SK-N-SH (cell line): ENCODE measurements at regions not wholly inside any gene's neighbourhood (a gene's known extent, or its start where the extent isn't known, plus 50 kb on each side); places are given as distances from the start of the nearest gene placed in this dataset.

ENCODE experiments used
- CTCF ChIA-PET: fragments of 300-600, 350-600 bp; formaldehyde crosslinking; extraction: SDS; loops from one replicate; lab custom pipeline; 2021; lab: Yijun Ruan, JAX
- POLR2A ChIA-PET: fragments of 350-600 bp; sonication (Branson Sonifier 250); formaldehyde crosslinking; extraction: SDS; loops from one replicate; lab custom pipeline; 2020; ENCODE audit warnings: antibody characterized with exemption, inconsistent platforms; lab: Yijun Ruan, JAX
- DNase-seq: peaks from one replicate; pipeline ENCODE4 v3.0.0; 2012
- H2AFZ ChIP-seq: fragments of 200-600 bp; sonication (generic); 2 replicates; pipeline ENCODE4 v1.8.1; 2016; ENCODE audit warnings: antibody characterized with exemption, mild to moderate bottlenecking, low read depth
- H3F3A ChIP-seq: fragments of 200-600 bp; sonication (generic); replicated peaks from 2 replicates; pipeline ENCODE3; 2016; ENCODE audit warnings: antibody characterized with exemption, mild to moderate bottlenecking; ENCODE audit not compliant: insufficient read depth
- H3K27ac ChIP-seq, 2 experiments: fragments of 200-500 bp in 1 of 2; fragments of 200-600 bp in 1 of 2; sonication (Bioruptor generic) in 1 of 2; sonication (generic), shearing (Covaris generic) in 1 of 2; 2 replicates each; pipeline versions ENCODE4 v1.5.1 to v1.6.1; 2014 to 2016; ENCODE audit warnings: low read depth in 2 of 2, inconsistent platforms in 1 of 2, low read length in 1 of 2, mild to moderate bottlenecking in 1 of 2, mixed read lengths in 1 of 2
- H3K27me3 ChIP-seq: fragments of 200-600 bp; sonication (generic), shearing (Covaris generic); 2 replicates; pipeline ENCODE4 v1.6.1; 2016; ENCODE audit warnings: mixed run types; ENCODE audit not compliant: insufficient read depth
- H3K36me3 ChIP-seq, 2 experiments: fragments of 200-500 bp in 1 of 2; fragments of 200-600 bp in 1 of 2; sonication (Bioruptor generic) in 1 of 2; sonication (generic) in 1 of 2; replicated peaks in 1 of 2; 2 replicates each; pipeline versions ENCODE3 to v1.5.1; 2014 to 2016; ENCODE audit warnings: low read length in 1 of 2, mild to moderate bottlenecking in 1 of 2; ENCODE audit not compliant: insufficient read depth in 2 of 2, control insufficient read depth in 1 of 2
- H3K4me1 ChIP-seq, 2 experiments: fragments of 200-500 bp in 1 of 2; fragments of 200-600 bp in 1 of 2; sonication (Bioruptor generic) in 1 of 2; sonication (generic), shearing (Covaris generic) in 1 of 2; 2 replicates each; pipeline versions ENCODE4 v1.5.1 to v1.6.1; 2014 to 2016; ENCODE audit warnings: low read depth in 1 of 2, low read length in 1 of 2, mixed run types in 1 of 2; ENCODE audit not compliant: insufficient read depth in 2 of 2, control insufficient read depth in 1 of 2
- H3K4me2 ChIP-seq: fragments of 200-600 bp; sonication (generic), shearing (Covaris generic); 2 replicates; pipeline ENCODE4 v1.6.1; 2017; ENCODE audit warnings: mixed run types
- H3K4me3 ChIP-seq, 2 experiments: fragments of 200-500 bp in 1 of 2; fragments of 200-600 bp in 1 of 2; sonication (Bioruptor generic) in 1 of 2; sonication (generic), shearing (Covaris generic) in 1 of 2; 2 replicates each; pipeline versions ENCODE4 v1.5.1 to v1.8.1; 2014 to 2016; ENCODE audit warnings: low read depth in 2 of 2, inconsistent platforms in 1 of 2, low read length in 1 of 2, mild to moderate bottlenecking in 1 of 2, mixed read lengths in 1 of 2, moderate library complexity in 1 of 2
- H3K79me2 ChIP-seq: fragments of 200-600 bp; sonication (generic); 2 replicates; pipeline ENCODE4 v1.8.1; 2017; ENCODE audit warnings: mild to moderate bottlenecking; ENCODE audit not compliant: insufficient read depth
- H3K9ac ChIP-seq: fragments of 200-600 bp; sonication (generic); 2 replicates; pipeline ENCODE4 v1.6.1; 2017; ENCODE audit warnings: mixed run types
- H3K9me2 ChIP-seq: fragments of 200-600 bp; sonication (generic); 2 replicates; pipeline ENCODE4 v1.6.1; 2017; ENCODE audit warnings: mixed run types
- H3K9me3 ChIP-seq: fragments of 200-600 bp; sonication (generic); 2 replicates; pipeline ENCODE4 v1.6.1; 2017; ENCODE audit warnings: mixed run types, mild to moderate bottlenecking, moderate library complexity
- H4K20me1 ChIP-seq: fragments of 200-600 bp; sonication (generic); 2 replicates; pipeline ENCODE4 v1.6.1; 2017; ENCODE audit warnings: mild to moderate bottlenecking, mixed run types; ENCODE audit not compliant: insufficient read depth
- EP300 ChIP-seq, 2 experiments: IDR thresholded peaks; 2 replicates each; pipeline versions ENCODE4 v1.4.0 to v1.6.1; 2012; ENCODE audit warnings: borderline replicate concordance in 1 of 2, low read depth in 1 of 2, low read length in 1 of 2
- FOSL2 ChIP-seq: IDR thresholded peaks from 2 replicates; pipeline ENCODE4 v1.4.0; 2012; ENCODE audit warnings: low read depth, mild to moderate bottlenecking, moderate library complexity, borderline replicate concordance
- FOXM1 ChIP-seq: IDR thresholded peaks from 2 replicates; pipeline ENCODE4 v1.4.0; 2012; ENCODE audit warnings: low read depth, mild to moderate bottlenecking
- JUND ChIP-seq: IDR thresholded peaks from 2 replicates; pipeline ENCODE4 v1.4.0; 2012
- MEF2A ChIP-seq: IDR thresholded peaks from 2 replicates; pipeline ENCODE4 v1.4.0; 2012; ENCODE audit warnings: low read depth, borderline replicate concordance
- NFIC ChIP-seq: IDR thresholded peaks from 2 replicates; pipeline ENCODE4 v1.4.0; 2012; ENCODE audit warnings: borderline replicate concordance
- POLR2AphosphoS5 ChIP-seq: IDR thresholded peaks from 2 replicates; pipeline ENCODE4 v1.6.1; 2012; ENCODE audit warnings: low read depth, low read length
- REST ChIP-seq: IDR thresholded peaks from 2 replicates; pipeline ENCODE4 v1.6.1; 2012; ENCODE audit warnings: mild to moderate bottlenecking, low read depth, low read length, moderate library complexity
- SIN3A ChIP-seq: IDR thresholded peaks from 2 replicates; pipeline ENCODE4 v1.6.1; 2012; ENCODE audit warnings: low read depth, mild to moderate bottlenecking, low read length, moderate library complexity, borderline replicate concordance
- TCF12 ChIP-seq: IDR thresholded peaks from 2 replicates; pipeline ENCODE4 v1.4.0; 2012
- WGBS: methylation state at CpG from one replicate; pipeline ENCODE4 v1.1.6; 2017; ENCODE audit warnings: low lambda C conversion rate; 5-methylcytosine and 5-hydroxymethylcytosine counted together
- TF ChIP-seq, protein P1 (sequence below): IDR thresholded peaks from 2 replicates; pipeline ENCODE4 v1.4.0; 2012; ENCODE audit warnings: low read depth
- TF ChIP-seq, protein P2 (sequence below): fragments of 150-350 bp; IDR thresholded peaks from 2 replicates; pipeline ENCODE4 v1.6.1; 2017; ENCODE audit warnings: antibody characterized with exemption, low read length, low read depth, borderline replicate concordance
- TF ChIP-seq, protein P3 (sequence below): IDR thresholded peaks from 2 replicates; pipeline ENCODE4; 2012

GRCh38 chr11:133659538-133660201, 127.4 kb upstream of the OPCML start:
- H2AFZ ChIP-seq, result no peak overlapping the region
- WGBS, result 15% methylated on average over 8 of the region's 8 CpGs

More at GRCh38 chr11:133659538-133660201, 127.4 kb upstream of the OPCML start:
- Histone ChIP-seq H4K20me1 (no peaks in the 10 kb centered on the region), H3K4me3 (no peak overlapping the region), H3K79me2 (no peaks in the 10 kb centered on the region), H3K4me2 (no peak overlapping the region), H3K9me2 (no peaks in the 10 kb centered on the region), H3K9me3 (no peaks in the 10 kb centered on the region), H3K27ac (no peak overlapping the region), H3K27me3 (no peaks in the 10 kb centered on the region), H3F3A (no peaks in the 10 kb centered on the region), H3K9ac (no peak overlapping the region), H3K36me3 (no peaks in the 10 kb centered on the region), H3K4me1 (no peaks in the 10 kb centered on the region)
- ChIA-PET POLR2A (no interaction called here), CTCF (no interaction called here)
- no peak for DNase-seq
- TF ChIP-seq FOXM1, result no peak
- TF ChIP-seq, protein P1, sequence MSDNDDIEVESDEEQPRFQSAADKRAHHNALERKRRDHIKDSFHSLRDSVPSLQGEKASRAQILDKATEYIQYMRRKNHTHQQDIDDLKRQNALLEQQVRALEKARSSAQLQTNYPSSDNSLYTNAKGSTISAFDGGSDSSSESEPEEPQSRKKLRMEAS, result no peak
- TF ChIP-seq, protein P2, sequence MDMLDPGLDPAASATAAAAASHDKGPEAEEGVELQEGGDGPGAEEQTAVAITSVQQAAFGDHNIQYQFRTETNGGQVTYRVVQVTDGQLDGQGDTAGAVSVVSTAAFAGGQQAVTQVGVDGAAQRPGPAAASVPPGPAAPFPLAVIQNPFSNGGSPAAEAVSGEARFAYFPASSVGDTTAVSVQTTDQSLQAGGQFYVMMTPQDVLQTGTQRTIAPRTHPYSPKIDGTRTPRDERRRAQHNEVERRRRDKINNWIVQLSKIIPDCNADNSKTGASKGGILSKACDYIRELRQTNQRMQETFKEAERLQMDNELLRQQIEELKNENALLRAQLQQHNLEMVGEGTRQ, result no peak
- no peak for TF ChIP-seq NFIC
- TF ChIP-seq, protein P3, sequence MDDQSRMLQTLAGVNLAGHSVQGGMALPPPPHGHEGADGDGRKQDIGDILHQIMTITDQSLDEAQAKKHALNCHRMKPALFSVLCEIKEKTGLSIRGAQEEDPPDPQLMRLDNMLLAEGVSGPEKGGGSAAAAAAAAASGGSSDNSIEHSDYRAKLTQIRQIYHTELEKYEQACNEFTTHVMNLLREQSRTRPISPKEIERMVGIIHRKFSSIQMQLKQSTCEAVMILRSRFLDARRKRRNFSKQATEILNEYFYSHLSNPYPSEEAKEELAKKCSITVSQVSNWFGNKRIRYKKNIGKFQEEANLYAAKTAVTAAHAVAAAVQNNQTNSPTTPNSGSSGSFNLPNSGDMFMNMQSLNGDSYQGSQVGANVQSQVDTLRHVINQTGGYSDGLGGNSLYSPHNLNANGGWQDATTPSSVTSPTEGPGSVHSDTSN, result no peak
- TF ChIP-seq SIN3A, result no peak
- no peak for TF ChIP-seq MEF2A
- no peak for TF ChIP-seq TCF12
- TF ChIP-seq POLR2AphosphoS5, result no peak
- TF ChIP-seq EP300 (IDR thresholded peaks at IDR 0.05; ENCODE audit: borderline replicate concordance in 1 of 2, low read depth in 1 of 2, low read length in 1 of 2), result no peak
- TF ChIP-seq FOSL2, result no peak
- no peak for TF ChIP-seq JUND
- TF ChIP-seq REST, result no peak
